Peyer's patch (tissue), 4 donors: ENCODE measurements at regions not wholly inside any gene's neighbourhood (a gene's known extent, or its start where the extent isn't known, plus 50 kb on each side); places are given as distances from the start of the nearest gene placed in this dataset.
A peak's percentile ranks its signal among the peaks of the same experiment; 100 is the strongest.

Experiments
- DNase-seq, 3 donors: peaks; one replicate each; pipeline ENCODE4 v3.0.0-alpha.2; 2017 to 2019
- H3K27ac ChIP-seq, 4 donors: fragments of 200-600 bp; sonication (generic); one replicate each; pipeline ENCODE4 v1.5.1; 2016 to 2019
- H3K27me3 ChIP-seq, 2 donors: fragments of 200-600 bp; sonication (generic); one replicate each; pipeline ENCODE4 v1.5.1; 2019
- H3K36me3 ChIP-seq, 3 donors: fragments of 200-600 bp; sonication (generic); one replicate each; pipeline ENCODE4 v1.5.1; 2016 to 2019
- H3K4me1 ChIP-seq, 4 donors: fragments of 200-600 bp; sonication (generic); one replicate each; pipeline ENCODE4 v1.5.1; 2016 to 2019
- H3K4me3 ChIP-seq, 4 donors: fragments of 200-600 bp; sonication (generic); 1 replicate in 3 of 4; 2 replicates in 1 of 4; pipeline ENCODE4 v1.5.1; 2016 to 2019; ENCODE audit warnings: mild to moderate bottlenecking in 1 of 4
- H3K9me3 ChIP-seq, 4 donors: fragments of 200-600 bp; sonication (generic); one replicate each; pipeline ENCODE4 v1.5.1; 2016 to 2019; ENCODE audit warnings: mild to moderate bottlenecking in 1 of 4
- CTCF ChIP-seq, 6 experiments: fragments of 450-650 bp in 4 of 6; fragments of 200-600 bp in 2 of 6; sonication (generic) in 1 of 6; IDR thresholded peaks; one replicate each; pipeline ENCODE4 v1.5.1; 2017 to 2019; ENCODE audit warnings: antibody characterized with exemption in 6 of 6, mild to moderate bottlenecking in 3 of 6, moderate library complexity in 1 of 6
- POLR2A ChIP-seq, 2 donors: fragments of 450-650 bp; IDR thresholded peaks; one replicate each; pipeline ENCODE4 v1.5.1; 2017; ENCODE audit warnings: antibody characterized with exemption in 2 of 2, mild to moderate bottlenecking in 2 of 2, moderate library complexity in 2 of 2

DNA sequence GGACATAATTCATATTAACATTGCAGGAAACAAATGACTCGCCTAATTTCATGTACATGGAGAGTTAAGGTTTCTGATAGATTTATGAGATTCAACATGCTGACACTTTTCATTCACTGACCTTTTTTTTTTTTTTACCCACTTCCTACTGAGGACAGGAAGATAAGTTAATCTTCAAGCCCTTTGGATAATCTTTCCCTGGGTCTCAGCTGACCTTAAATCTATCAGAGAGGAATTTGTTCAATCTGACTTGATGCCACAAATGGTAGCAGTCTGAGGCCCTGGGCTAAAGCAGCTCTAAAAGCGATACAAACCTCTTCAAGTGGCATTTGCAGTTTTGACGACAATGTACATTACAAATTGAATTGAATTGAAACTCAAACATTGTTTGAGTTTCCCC, 493.3 kb upstream of the SORCS1 start:
- TF ChIP-seq POLR2A (IDR thresholded peaks at IDR 0.05) (no peak), CTCF (IDR thresholded peaks at IDR 0.05) (no peak)
- no peaks in the 10 kb centered on the region for H3K9me3 ChIP-seq
- no peaks in the 10 kb centered on the region for H3K27me3 ChIP-seq
- H3K36me3 ChIP-seq, result no peaks in the 10 kb centered on the region
- no peak overlapping the region for H3K27ac ChIP-seq
- H3K4me3 ChIP-seq, result no peak overlapping the region
- no peak for DNase-seq
- no peaks in the 10 kb centered on the region for H3K4me1 ChIP-seq

- no peak for TF ChIP-seq POLR2A (IDR thresholded peaks at IDR 0.05)
- no peak for TF ChIP-seq CTCF (IDR thresholded peaks at IDR 0.05)
- H3K27me3 ChIP-seq, result no peaks in the 10 kb centered on the region
Observed at GRCh38 chr10:107656932-107657331, 492.4 kb upstream of the SORCS1 start.

DNA sequence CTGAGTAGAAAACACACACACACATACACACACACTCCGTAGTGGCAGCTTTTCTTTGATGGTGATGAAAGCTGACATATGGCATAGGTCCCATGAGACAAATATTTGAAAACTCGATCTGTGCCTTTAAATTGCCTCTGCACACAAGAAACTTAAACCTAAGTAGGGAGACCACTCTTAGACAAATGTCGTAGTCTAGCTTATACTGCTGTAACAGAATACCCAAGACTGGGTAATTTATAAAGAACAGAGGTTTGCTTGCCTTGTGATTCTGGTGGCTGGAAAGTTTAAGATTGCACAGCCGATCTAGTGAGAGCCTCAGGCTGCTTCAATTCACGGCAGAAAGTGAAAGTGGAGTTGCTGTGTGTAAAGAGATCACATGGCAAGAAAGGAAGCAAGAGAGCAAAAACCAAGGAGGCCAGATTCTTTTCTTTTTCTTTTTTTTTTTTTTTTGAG, 489.4 kb upstream of the SORCS1 start:
- Histone ChIP-seq H3K27me3 (no peaks in the 10 kb centered on the region), H3K4me1 (no peaks in the 10 kb centered on the region), H3K27ac (no peak overlapping the region), H3K36me3 (no peaks in the 10 kb centered on the region), H3K9me3 (no peaks in the 10 kb centered on the region), H3K4me3 (peak overlapping the region; percentile 5 to 52 (median 19))
- TF ChIP-seq CTCF (IDR thresholded peaks at IDR 0.05) (no peak), POLR2A (IDR thresholded peaks at IDR 0.05) (no peak)
- peak in 1 of 3 donors; percentile 47 for DNase-seq

More at GRCh38 chr10:107656932-107657331, 492.4 kb upstream of the SORCS1 start:
- no peaks in the 10 kb centered on the region for H3K9me3 ChIP-seq
- H3K27ac ChIP-seq, result no peak overlapping the region
- no peak for DNase-seq
- no peaks in the 10 kb centered on the region for H3K36me3 ChIP-seq
- H3K4me1 ChIP-seq, result no peaks in the 10 kb centered on the region
- H3K4me3 ChIP-seq, result no peak overlapping the region

- no peaks in the 10 kb centered on the region for H3K4me1 ChIP-seq
- no peak for DNase-seq
- no peaks in the 10 kb centered on the region for H3K27me3 ChIP-seq
- TF ChIP-seq CTCF (IDR thresholded peaks at IDR 0.05) (no peak), POLR2A (IDR thresholded peaks at IDR 0.05) (no peak)
- no peaks in the 10 kb centered on the region for H3K9me3 ChIP-seq
- H3K27ac ChIP-seq, result no peak overlapping the region
- no peak overlapping the region for H3K4me3 ChIP-seq
- H3K36me3 ChIP-seq, result no peaks in the 10 kb centered on the region
Observed at GRCh38 chr10:107650939-107651338, 486.4 kb upstream of the SORCS1 start.

DNA sequence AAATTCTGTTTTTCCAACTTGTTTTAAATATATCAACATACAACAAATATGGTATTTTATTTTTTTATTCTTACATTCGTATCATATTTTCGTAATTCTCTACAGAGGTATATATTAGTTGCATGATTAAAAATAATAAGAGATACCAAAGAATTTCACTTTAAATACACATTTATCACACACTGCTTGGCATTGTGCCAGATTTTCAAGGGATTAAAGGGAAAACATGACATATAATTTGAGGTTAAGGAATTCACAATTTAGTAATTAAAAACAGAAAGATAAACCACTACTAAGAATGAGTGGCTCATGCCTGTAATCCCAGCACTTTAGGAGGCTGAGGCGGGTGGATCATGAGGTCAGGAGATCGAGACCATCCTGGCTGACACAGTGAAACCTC, 484.7 kb upstream of the SORCS1 start:
- H3K36me3 ChIP-seq, result no peaks in the 10 kb centered on the region
- no peak overlapping the region for H3K27ac ChIP-seq

More for the DNA sequence above, 484.7 kb upstream of the SORCS1 start:
- H3K27me3 ChIP-seq, result no peaks in the 10 kb centered on the region
- DNase-seq, result no peak
- TF ChIP-seq CTCF (IDR thresholded peaks at IDR 0.05) (no peak), POLR2A (IDR thresholded peaks at IDR 0.05) (no peak)
- H3K4me3 ChIP-seq, result no peak overlapping the region
- no peaks in the 10 kb centered on the region for H3K9me3 ChIP-seq
- no peaks in the 10 kb centered on the region for H3K4me1 ChIP-seq
